SK-N-SH (cell line): ENCODE measurements at regions not wholly inside any gene's neighbourhood (a gene's known extent, or its start where the extent isn't known, plus 50 kb on each side); places are given as distances from the start of the nearest gene placed in this dataset.

ENCODE experiments used
- CTCF ChIA-PET: fragments of 300-600, 350-600 bp; formaldehyde crosslinking; extraction: SDS; loops from one replicate; lab custom pipeline; 2021; lab: Yijun Ruan, JAX
- POLR2A ChIA-PET: fragments of 350-600 bp; sonication (Branson Sonifier 250); formaldehyde crosslinking; extraction: SDS; loops from one replicate; lab custom pipeline; 2020; ENCODE audit warnings: antibody characterized with exemption, inconsistent platforms; lab: Yijun Ruan, JAX
- DNase-seq: peaks from one replicate; pipeline ENCODE4 v3.0.0; 2012
- H2AFZ ChIP-seq: fragments of 200-600 bp; sonication (generic); 2 replicates; pipeline ENCODE4 v1.8.1; 2016; ENCODE audit warnings: antibody characterized with exemption, mild to moderate bottlenecking, low read depth
- H3F3A ChIP-seq: fragments of 200-600 bp; sonication (generic); replicated peaks from 2 replicates; pipeline ENCODE3; 2016; ENCODE audit warnings: antibody characterized with exemption, mild to moderate bottlenecking; ENCODE audit not compliant: insufficient read depth
- H3K27ac ChIP-seq, 2 experiments: fragments of 200-500 bp in 1 of 2; fragments of 200-600 bp in 1 of 2; sonication (Bioruptor generic) in 1 of 2; sonication (generic), shearing (Covaris generic) in 1 of 2; 2 replicates each; pipeline versions ENCODE4 v1.5.1 to v1.6.1; 2014 to 2016; ENCODE audit warnings: low read depth in 2 of 2, inconsistent platforms in 1 of 2, low read length in 1 of 2, mild to moderate bottlenecking in 1 of 2, mixed read lengths in 1 of 2
- H3K27me3 ChIP-seq: fragments of 200-600 bp; sonication (generic), shearing (Covaris generic); 2 replicates; pipeline ENCODE4 v1.6.1; 2016; ENCODE audit warnings: mixed run types; ENCODE audit not compliant: insufficient read depth
- H3K36me3 ChIP-seq, 2 experiments: fragments of 200-500 bp in 1 of 2; fragments of 200-600 bp in 1 of 2; sonication (Bioruptor generic) in 1 of 2; sonication (generic) in 1 of 2; replicated peaks in 1 of 2; 2 replicates each; pipeline versions ENCODE3 to v1.5.1; 2014 to 2016; ENCODE audit warnings: low read length in 1 of 2, mild to moderate bottlenecking in 1 of 2; ENCODE audit not compliant: insufficient read depth in 2 of 2, control insufficient read depth in 1 of 2
- H3K4me1 ChIP-seq, 2 experiments: fragments of 200-500 bp in 1 of 2; fragments of 200-600 bp in 1 of 2; sonication (Bioruptor generic) in 1 of 2; sonication (generic), shearing (Covaris generic) in 1 of 2; 2 replicates each; pipeline versions ENCODE4 v1.5.1 to v1.6.1; 2014 to 2016; ENCODE audit warnings: low read depth in 1 of 2, low read length in 1 of 2, mixed run types in 1 of 2; ENCODE audit not compliant: insufficient read depth in 2 of 2, control insufficient read depth in 1 of 2
- H3K4me2 ChIP-seq: fragments of 200-600 bp; sonication (generic), shearing (Covaris generic); 2 replicates; pipeline ENCODE4 v1.6.1; 2017; ENCODE audit warnings: mixed run types
- H3K4me3 ChIP-seq, 2 experiments: fragments of 200-500 bp in 1 of 2; fragments of 200-600 bp in 1 of 2; sonication (Bioruptor generic) in 1 of 2; sonication (generic), shearing (Covaris generic) in 1 of 2; 2 replicates each; pipeline versions ENCODE4 v1.5.1 to v1.8.1; 2014 to 2016; ENCODE audit warnings: low read depth in 2 of 2, inconsistent platforms in 1 of 2, low read length in 1 of 2, mild to moderate bottlenecking in 1 of 2, mixed read lengths in 1 of 2, moderate library complexity in 1 of 2
- H3K79me2 ChIP-seq: fragments of 200-600 bp; sonication (generic); 2 replicates; pipeline ENCODE4 v1.8.1; 2017; ENCODE audit warnings: mild to moderate bottlenecking; ENCODE audit not compliant: insufficient read depth
- H3K9ac ChIP-seq: fragments of 200-600 bp; sonication (generic); 2 replicates; pipeline ENCODE4 v1.6.1; 2017; ENCODE audit warnings: mixed run types
- H3K9me2 ChIP-seq: fragments of 200-600 bp; sonication (generic); 2 replicates; pipeline ENCODE4 v1.6.1; 2017; ENCODE audit warnings: mixed run types
- H3K9me3 ChIP-seq: fragments of 200-600 bp; sonication (generic); 2 replicates; pipeline ENCODE4 v1.6.1; 2017; ENCODE audit warnings: mixed run types, mild to moderate bottlenecking, moderate library complexity
- H4K20me1 ChIP-seq: fragments of 200-600 bp; sonication (generic); 2 replicates; pipeline ENCODE4 v1.6.1; 2017; ENCODE audit warnings: mild to moderate bottlenecking, mixed run types; ENCODE audit not compliant: insufficient read depth
- FOSL2 ChIP-seq: IDR thresholded peaks from 2 replicates; pipeline ENCODE4 v1.4.0; 2012; ENCODE audit warnings: low read depth, mild to moderate bottlenecking, moderate library complexity, borderline replicate concordance
- FOXM1 ChIP-seq: IDR thresholded peaks from 2 replicates; pipeline ENCODE4 v1.4.0; 2012; ENCODE audit warnings: low read depth, mild to moderate bottlenecking
- GATA2 ChIP-seq: sonication (generic); formaldehyde crosslinking; IDR thresholded peaks from 2 replicates; pipeline ENCODE4 v1.5.0; 2020; ENCODE audit warnings: mild to moderate bottlenecking, missing genetic modification reagents
- JUND ChIP-seq: IDR thresholded peaks from 2 replicates; pipeline ENCODE4 v1.4.0; 2012
- MEF2A ChIP-seq: IDR thresholded peaks from 2 replicates; pipeline ENCODE4 v1.4.0; 2012; ENCODE audit warnings: low read depth, borderline replicate concordance
- NFIC ChIP-seq: IDR thresholded peaks from 2 replicates; pipeline ENCODE4 v1.4.0; 2012; ENCODE audit warnings: borderline replicate concordance
- NRF1 ChIP-seq: IDR thresholded peaks from 2 replicates; pipeline ENCODE4 v1.6.1; 2012; ENCODE audit warnings: low read depth, mild to moderate bottlenecking, low read length
- POLR2AphosphoS5 ChIP-seq: IDR thresholded peaks from 2 replicates; pipeline ENCODE4 v1.6.1; 2012; ENCODE audit warnings: low read depth, low read length
- RAD21 ChIP-seq: IDR thresholded peaks from 2 replicates; pipeline ENCODE4 v1.6.1; 2012; ENCODE audit warnings: mild to moderate bottlenecking, low read length
- RCOR1 ChIP-seq: fragments of 150-350 bp; IDR thresholded peaks from 2 replicates; pipeline ENCODE4 v1.6.1; 2017; ENCODE audit warnings: antibody characterized with exemption, low read length
- RFX5 ChIP-seq: IDR thresholded peaks from 2 replicates; pipeline ENCODE4 v1.6.1; 2012; ENCODE audit warnings: mild to moderate bottlenecking, improper control_type of control experiment, low read length
- RXRA ChIP-seq: IDR thresholded peaks from 2 replicates; pipeline ENCODE4 v1.4.0; 2012; ENCODE audit warnings: low read depth, mild to moderate bottlenecking, borderline replicate concordance
- SMC3 ChIP-seq: IDR thresholded peaks from 2 replicates; pipeline ENCODE4 v1.6.1; 2012; ENCODE audit warnings: low read depth, low read length, improper control_type of control experiment
- TEAD4 ChIP-seq: IDR thresholded peaks from 2 replicates; pipeline ENCODE4 v1.4.0; 2012; ENCODE audit warnings: mild to moderate bottlenecking, borderline replicate concordance; ENCODE audit not compliant: insufficient read depth
- YY1 ChIP-seq: IDR thresholded peaks from 2 replicates; pipeline ENCODE4 v1.4.0; 2012; ENCODE audit warnings: low read depth, mild to moderate bottlenecking
- WGBS: methylation state at CpG from one replicate; pipeline ENCODE4 v1.1.6; 2017; ENCODE audit warnings: low lambda C conversion rate; 5-methylcytosine and 5-hydroxymethylcytosine counted together
- TF ChIP-seq, protein P1 (sequence below): IDR thresholded peaks from 2 replicates; pipeline ENCODE4 v1.6.1; 2012; ENCODE audit warnings: mild to moderate bottlenecking, low read depth, low read length, moderate library complexity
- TF ChIP-seq, protein P2 (sequence below): fragments of 150-350 bp; IDR thresholded peaks from 2 replicates; pipeline ENCODE4 v1.6.1; 2017; ENCODE audit warnings: antibody characterized with exemption, low read length, low read depth, borderline replicate concordance
- TF ChIP-seq, protein P3 (sequence below): fragments of 150-350 bp; IDR thresholded peaks from 2 replicates; pipeline ENCODE4 v1.6.1; 2016; ENCODE audit warnings: mild to moderate bottlenecking, low read depth, low read length
- TF ChIP-seq, protein P4 (sequence below): IDR thresholded peaks from 2 replicates; pipeline ENCODE4; 2012
- TF ChIP-seq, protein P5 (sequence below): fragments of 200-600 bp; sonication (generic); IDR thresholded peaks from 2 replicates; pipeline ENCODE4 v1.6.1; 2017; ENCODE audit warnings: antibody characterized with exemption, mild to moderate bottlenecking, moderate library complexity

DNA sequence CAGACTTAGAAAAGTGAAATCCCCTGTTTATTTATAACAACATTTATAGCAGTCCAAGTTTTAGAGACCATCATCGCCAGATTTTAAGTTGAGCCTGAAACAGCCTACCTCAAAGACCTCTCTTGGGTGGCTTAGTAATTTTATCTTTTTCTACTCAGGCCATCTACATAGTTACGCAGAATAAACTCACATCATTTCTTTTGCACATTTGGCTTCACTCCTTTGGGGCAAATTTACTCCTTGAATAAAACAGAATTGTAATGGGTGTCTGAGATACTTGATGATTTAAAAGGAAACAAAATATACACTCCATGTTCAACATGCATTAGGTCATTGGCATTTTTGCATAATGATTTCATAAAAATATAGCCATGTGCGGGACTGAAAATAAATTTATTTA lies 104.7 kb upstream of the TSPAN8 start:
- Histone ChIP-seq H3K36me3 (no peaks in the 10 kb centered on the region), H3K4me1 (no peaks in the 10 kb centered on the region), H2AFZ (no peak overlapping the region), H3K9ac (no peak overlapping the region), H3F3A (no peaks in the 10 kb centered on the region), H3K4me3 (no peak overlapping the region), H3K9me2 (no peaks in the 10 kb centered on the region), H4K20me1 (no peaks in the 10 kb centered on the region), H3K27ac (no peak overlapping the region), H3K4me2 (no peak overlapping the region), H3K9me3 (no peaks in the 10 kb centered on the region), H3K79me2 (no peaks in the 10 kb centered on the region), H3K27me3 (no peaks in the 10 kb centered on the region)
- WGBS: 44% methylated on average over 3 of the region's 3 CpGs
- ChIA-PET POLR2A (no interaction called here), CTCF (no interaction called here)
- TF ChIP-seq POLR2AphosphoS5 (no peak), RCOR1 (no peak), SMC3 (no peak), FOSL2 (no peak), RAD21 (no peak), JUND (no peak), RXRA (no peak), NFIC (no peak), GATA2 (no peak), NRF1 (no peak), TEAD4 (no peak), RFX5 (no peak), YY1 (no peak), MEF2A (no peak), FOXM1 (no peak)
- TF ChIP-seq, protein P1, sequence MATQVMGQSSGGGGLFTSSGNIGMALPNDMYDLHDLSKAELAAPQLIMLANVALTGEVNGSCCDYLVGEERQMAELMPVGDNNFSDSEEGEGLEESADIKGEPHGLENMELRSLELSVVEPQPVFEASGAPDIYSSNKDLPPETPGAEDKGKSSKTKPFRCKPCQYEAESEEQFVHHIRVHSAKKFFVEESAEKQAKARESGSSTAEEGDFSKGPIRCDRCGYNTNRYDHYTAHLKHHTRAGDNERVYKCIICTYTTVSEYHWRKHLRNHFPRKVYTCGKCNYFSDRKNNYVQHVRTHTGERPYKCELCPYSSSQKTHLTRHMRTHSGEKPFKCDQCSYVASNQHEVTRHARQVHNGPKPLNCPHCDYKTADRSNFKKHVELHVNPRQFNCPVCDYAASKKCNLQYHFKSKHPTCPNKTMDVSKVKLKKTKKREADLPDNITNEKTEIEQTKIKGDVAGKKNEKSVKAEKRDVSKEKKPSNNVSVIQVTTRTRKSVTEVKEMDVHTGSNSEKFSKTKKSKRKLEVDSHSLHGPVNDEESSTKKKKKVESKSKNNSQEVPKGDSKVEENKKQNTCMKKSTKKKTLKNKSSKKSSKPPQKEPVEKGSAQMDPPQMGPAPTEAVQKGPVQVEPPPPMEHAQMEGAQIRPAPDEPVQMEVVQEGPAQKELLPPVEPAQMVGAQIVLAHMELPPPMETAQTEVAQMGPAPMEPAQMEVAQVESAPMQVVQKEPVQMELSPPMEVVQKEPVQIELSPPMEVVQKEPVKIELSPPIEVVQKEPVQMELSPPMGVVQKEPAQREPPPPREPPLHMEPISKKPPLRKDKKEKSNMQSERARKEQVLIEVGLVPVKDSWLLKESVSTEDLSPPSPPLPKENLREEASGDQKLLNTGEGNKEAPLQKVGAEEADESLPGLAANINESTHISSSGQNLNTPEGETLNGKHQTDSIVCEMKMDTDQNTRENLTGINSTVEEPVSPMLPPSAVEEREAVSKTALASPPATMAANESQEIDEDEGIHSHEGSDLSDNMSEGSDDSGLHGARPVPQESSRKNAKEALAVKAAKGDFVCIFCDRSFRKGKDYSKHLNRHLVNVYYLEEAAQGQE: no peak
- TF ChIP-seq, protein P2, sequence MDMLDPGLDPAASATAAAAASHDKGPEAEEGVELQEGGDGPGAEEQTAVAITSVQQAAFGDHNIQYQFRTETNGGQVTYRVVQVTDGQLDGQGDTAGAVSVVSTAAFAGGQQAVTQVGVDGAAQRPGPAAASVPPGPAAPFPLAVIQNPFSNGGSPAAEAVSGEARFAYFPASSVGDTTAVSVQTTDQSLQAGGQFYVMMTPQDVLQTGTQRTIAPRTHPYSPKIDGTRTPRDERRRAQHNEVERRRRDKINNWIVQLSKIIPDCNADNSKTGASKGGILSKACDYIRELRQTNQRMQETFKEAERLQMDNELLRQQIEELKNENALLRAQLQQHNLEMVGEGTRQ: no peak
- TF ChIP-seq, protein P3, sequence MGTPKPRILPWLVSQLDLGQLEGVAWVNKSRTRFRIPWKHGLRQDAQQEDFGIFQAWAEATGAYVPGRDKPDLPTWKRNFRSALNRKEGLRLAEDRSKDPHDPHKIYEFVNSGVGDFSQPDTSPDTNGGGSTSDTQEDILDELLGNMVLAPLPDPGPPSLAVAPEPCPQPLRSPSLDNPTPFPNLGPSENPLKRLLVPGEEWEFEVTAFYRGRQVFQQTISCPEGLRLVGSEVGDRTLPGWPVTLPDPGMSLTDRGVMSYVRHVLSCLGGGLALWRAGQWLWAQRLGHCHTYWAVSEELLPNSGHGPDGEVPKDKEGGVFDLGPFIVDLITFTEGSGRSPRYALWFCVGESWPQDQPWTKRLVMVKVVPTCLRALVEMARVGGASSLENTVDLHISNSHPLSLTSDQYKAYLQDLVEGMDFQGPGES: no peak
- TF ChIP-seq, protein P4, sequence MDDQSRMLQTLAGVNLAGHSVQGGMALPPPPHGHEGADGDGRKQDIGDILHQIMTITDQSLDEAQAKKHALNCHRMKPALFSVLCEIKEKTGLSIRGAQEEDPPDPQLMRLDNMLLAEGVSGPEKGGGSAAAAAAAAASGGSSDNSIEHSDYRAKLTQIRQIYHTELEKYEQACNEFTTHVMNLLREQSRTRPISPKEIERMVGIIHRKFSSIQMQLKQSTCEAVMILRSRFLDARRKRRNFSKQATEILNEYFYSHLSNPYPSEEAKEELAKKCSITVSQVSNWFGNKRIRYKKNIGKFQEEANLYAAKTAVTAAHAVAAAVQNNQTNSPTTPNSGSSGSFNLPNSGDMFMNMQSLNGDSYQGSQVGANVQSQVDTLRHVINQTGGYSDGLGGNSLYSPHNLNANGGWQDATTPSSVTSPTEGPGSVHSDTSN: no peak
- TF ChIP-seq, protein P5, sequence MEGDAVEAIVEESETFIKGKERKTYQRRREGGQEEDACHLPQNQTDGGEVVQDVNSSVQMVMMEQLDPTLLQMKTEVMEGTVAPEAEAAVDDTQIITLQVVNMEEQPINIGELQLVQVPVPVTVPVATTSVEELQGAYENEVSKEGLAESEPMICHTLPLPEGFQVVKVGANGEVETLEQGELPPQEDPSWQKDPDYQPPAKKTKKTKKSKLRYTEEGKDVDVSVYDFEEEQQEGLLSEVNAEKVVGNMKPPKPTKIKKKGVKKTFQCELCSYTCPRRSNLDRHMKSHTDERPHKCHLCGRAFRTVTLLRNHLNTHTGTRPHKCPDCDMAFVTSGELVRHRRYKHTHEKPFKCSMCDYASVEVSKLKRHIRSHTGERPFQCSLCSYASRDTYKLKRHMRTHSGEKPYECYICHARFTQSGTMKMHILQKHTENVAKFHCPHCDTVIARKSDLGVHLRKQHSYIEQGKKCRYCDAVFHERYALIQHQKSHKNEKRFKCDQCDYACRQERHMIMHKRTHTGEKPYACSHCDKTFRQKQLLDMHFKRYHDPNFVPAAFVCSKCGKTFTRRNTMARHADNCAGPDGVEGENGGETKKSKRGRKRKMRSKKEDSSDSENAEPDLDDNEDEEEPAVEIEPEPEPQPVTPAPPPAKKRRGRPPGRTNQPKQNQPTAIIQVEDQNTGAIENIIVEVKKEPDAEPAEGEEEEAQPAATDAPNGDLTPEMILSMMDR: no peak
- no peak for DNase-seq
